ENCODE measurements at regions not wholly inside any gene's neighbourhood (a gene's known extent, or its start where the extent isn't known, plus 50 kb on each side); places are given as distances from the start of the nearest gene placed in this dataset.

GRCh38 chr2:88875736-88876135, 184.3 kb downstream of the RPIA start:
- TF ChIP-seq CTCF (conservative IDR thresholded peaks at IDR 0.05; ENCODE audit: low read depth in 2 of 2) (no peak), REST (IDR thresholded peaks at IDR 0.05; ENCODE audit: unreplicated experiment) (no peak), POLR2AphosphoS5 (IDR thresholded peaks at IDR 0.05; ENCODE audit: low read depth) (no peak), EZH2 (IDR thresholded peaks at IDR 0.05; ENCODE audit: low read depth, unreplicated experiment) (no peak), CREB1 (CRISPR knock-in tag; IDR thresholded peaks at IDR 0.05; ENCODE audit: low read depth) (no peak), ETS1 (IDR thresholded peaks at IDR 0.05) (no peak), JUNB (IDR thresholded peaks at IDR 0.05; ENCODE audit: unreplicated experiment) (no peak), STAT1 (IDR thresholded peaks at IDR 0.05; ENCODE audit: unreplicated experiment) (no peak), ZNF331 (CRISPR knock-in tag; IDR thresholded peaks at IDR 0.05; ENCODE audit: low read depth) (no peak), EZH2phosphoT487 (IDR thresholded peaks at IDR 0.05; ENCODE audit: unreplicated experiment) (no peak), NANOG (IDR thresholded peaks at IDR 0.05; ENCODE audit: borderline replicate concordance) (no peak), ZNF462 (CRISPR knock-in tag; IDR thresholded peaks at IDR 0.05) (no peak), ZNF114 (CRISPR knock-in tag; IDR thresholded peaks at IDR 0.05) (no peak)
